DMS153 (cell line): ENCODE measurements at regions not wholly inside any gene's neighbourhood (a gene's known extent, or its start where the extent isn't known, plus 50 kb on each side); places are given as distances from the start of the nearest gene placed in this dataset.
"Not testable (repeated sequence)": the region's sequence is repeated elsewhere in the genome, so short reads cannot be mapped to it uniquely, and the experiment has no call there.

Experiments used
- DNase-seq: peaks from one replicate; lab custom pipeline; 2025; lab: John Stamatoyannopoulos, UW

DNA sequence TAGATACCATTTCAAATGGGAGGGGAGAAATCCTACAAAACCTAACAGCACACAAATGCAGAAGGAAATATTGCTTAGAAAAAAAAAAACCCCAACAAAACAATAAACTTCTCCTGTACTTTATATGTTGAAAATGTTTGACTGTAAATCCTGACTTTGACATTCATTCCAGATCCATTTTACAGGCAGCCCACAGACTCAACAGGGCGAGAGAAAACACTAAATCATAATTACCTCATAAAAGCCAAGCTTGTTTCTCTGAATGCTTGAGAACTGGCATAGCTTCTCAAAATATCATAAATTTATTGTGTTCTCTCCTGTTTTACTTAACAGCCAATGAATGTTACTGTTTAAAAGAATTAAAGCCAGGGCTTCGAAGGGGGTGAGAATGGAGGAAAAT is 273.2 kb downstream of the CD83 start:
- no peak for DNase-seq

DNA sequence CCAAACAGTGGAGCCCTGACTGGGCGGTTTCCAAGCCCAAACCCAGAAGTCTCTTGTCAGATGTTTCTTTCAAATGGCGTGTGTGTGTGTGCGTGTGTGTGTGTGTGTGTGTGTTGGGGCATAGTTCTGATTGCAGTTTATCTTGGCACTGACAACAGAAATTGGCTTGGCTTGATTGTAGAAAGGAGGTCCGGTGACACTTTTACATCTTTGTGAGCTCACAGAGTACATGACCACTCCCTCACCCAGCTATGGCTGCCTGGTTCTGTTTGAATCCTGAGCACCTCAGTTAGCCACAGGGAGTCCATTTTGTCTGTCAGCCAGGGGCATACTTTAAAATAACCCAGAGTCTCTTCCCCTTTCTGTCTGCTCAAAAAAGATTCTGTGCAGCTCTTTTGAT is 276.3 kb downstream of the CD83 start:
- DNase-seq, result no peak

DNA sequence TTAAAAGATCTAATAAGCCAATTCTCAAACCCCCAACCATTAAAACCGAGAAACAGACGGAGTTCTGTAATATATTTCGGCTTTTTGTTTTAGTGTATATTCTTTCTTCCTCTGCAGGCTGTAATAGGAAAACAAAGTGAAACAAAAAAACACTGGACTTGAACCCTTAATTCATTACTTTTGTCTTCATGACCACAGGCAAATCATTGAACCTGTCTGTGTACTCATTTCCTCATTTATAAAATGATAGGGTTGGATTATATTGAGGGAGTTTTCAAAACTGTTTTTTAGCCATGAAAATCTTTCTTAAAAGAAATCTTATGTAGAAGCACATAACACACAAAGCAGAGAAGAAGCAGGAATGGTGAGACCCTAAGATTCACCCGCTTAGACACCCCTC is 278.8 kb downstream of the CD83 start:
- no peak for DNase-seq

DNA sequence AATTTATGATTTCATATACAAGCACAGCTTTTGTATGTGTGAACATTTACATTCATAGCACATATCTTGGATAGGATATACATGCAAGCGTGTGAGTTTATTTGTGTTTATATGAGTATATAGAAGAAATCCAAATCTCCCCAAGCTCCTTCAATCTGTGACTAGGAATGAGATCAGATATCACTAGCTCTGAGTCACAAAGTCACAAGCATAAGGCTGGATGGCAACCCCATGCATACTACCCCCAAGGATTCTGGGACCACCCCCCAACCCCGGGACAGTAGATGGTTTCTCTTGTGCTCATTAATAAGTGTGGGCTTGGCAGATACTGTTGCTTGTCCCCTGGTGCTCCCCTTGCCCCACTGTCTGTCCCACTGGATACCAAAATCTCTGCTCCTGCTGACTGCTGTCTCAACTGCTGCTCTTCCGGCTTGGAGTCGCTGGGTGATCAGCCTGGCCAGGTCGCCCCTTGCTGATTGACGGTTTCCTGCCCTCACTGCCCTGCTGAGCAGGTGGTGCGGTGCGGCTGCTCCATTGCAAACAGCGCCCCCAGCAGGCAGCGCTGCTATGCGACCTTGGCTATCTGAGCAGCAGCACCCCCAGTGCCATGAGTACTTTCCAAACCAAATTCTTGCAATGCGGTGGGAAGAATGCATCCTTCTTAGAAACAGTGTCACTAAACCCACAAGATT is 279.4 kb downstream of the CD83 start:
- no peak for DNase-seq

DNA sequence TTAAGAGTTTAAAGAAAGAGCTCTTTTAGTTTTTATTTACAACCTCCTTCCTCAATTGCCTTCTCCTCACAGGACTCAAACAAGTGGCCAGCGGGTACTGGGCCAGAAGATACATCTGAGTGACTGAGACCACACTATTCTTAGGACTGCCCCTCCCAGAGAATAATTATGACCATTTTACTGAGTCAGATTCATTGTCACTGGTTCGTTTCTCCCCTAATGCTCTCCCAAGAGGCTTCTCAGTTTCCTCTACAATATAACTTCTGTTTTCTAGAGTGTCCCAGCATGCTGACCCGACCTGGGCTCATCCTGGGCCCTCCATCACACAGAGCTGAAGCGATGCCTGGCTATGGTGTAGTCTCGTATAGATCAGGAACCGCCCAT is 279.9 kb downstream of the CD83 start:
- DNase-seq, result no peak

DNA sequence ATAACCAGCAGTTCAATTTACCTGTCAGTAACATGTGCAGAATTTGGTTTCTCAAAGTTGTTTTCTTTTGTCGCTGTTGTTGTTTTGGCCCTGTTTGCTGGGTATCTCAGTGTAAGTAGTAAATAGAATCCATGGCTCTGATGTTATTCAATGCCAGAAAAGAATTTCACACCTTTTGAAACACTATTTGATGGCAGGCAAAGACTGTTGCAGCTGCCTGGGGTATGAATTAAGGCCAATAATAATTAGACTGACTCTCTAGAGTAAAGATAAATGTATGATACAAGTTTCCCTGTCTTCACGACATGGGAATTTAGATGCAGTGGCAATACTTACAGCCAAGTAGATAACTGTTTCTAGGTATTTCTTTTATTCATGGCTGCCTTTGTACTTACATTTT is 281.4 kb downstream of the CD83 start:
- DNase-seq, result no peak

DNA sequence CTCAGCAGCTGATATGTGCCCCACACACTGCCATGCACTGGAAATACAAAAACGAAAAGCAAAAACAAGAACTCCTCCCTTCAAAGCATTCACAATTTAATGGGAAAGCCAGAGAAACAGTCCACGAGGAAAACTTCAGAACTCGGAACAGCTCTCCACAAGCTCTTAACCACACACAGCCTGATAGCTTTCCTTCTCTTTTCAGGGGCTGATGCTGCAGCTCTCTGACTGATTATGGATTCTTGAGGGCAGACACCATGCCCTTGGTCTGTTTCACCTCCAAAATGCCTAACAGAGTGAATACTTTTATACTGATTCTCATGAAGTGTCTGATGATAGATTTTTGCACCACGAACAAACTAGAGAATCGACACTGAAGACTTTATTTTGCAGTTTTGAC is 282.1 kb downstream of the CD83 start:
- no peak for DNase-seq

DNA sequence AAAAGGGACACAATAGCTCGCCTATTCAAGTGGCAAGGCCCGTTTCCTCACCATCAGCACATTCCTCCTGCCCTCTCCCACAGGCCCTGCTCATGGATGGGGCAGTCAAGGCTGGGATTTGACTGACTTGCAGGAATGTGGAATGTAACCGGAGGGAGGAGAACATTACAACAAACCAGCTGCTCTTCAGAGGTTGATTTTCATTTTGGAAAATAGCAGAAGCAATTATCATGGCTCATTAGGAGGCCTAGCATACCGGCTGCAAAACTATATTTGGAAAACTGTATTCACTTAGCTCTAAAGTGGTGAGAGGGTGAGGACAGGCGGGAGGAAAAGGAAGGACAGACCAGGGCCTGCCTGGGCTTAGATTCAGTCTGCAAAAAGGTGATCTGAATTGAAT is 283.7 kb downstream of the CD83 start:
- DNase-seq, result no peak

DNA sequence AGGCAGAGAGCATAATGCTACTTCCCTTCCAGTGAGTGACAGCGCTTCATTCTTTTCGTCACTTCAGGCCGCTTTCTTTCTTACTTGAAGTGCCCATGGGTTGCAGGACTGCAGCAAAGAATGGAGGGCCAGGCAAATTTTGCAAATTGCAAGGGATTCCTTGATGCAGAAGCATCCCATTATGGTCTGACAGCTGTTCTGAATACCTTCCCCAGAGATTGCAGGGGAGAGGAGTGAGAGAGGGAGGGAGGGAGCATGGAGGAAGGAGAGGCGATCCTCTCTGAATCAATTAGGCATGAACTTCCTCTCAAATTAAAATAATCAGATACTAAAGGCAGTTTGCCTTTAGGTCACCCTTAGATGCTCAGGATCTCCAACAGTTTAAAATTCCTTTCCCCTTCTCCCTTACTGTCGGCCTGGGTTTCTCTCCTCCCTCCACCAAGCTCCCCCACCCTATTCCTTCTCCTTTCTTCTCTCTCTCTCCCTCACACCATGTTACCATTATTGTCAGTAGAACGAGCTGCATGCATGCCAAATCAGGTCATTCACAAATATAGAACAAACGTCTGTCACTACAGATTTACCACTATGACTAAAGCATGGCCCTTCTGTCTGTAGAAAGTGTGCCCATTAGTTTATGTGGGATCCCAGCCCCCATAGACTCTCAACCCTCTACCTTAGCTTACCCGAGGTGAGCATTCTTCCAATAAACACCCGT is 289.2 kb downstream of the CD83 start:
- DNase-seq, result peak; percentile 53

DNA sequence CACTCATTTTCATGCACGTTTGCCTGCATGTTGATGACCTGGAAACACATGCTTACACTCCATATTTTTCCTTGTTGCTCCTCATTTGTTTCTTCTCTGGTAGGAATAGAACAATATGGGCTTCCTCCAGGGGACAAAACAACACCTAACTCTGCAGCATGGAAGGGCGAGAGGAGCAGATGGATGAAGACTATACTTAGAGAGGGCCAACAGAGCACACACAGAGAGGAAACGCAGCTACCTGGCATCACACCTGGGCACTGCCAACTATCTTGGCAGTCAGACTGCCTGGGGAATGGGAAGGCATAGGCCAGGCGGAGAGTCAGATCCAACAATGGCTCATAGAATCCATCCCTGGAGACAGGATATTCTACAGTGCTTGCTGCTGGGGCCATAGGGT is 290.9 kb downstream of the CD83 start:
- DNase-seq, result no peak

DNA sequence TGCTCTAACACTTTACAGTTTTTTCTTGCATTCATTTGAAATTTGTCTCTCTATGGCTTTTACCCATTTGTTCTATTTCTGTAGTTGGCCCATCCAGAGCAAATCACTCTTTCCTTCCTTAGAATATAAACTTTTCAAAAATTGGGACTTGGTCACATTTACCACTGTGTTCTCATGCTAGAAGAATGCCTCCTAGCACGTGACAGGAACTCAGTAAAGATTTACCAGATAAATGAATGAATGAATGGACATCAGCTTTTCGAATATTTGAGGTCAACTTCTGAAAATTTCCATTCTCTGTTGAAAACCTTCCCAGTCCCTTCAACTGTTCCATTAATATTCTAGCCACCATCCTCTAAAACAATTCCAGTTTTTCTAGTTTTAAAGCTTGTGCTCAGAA is 294.5 kb downstream of the CD83 start:
- DNase-seq, result no peak

DNA sequence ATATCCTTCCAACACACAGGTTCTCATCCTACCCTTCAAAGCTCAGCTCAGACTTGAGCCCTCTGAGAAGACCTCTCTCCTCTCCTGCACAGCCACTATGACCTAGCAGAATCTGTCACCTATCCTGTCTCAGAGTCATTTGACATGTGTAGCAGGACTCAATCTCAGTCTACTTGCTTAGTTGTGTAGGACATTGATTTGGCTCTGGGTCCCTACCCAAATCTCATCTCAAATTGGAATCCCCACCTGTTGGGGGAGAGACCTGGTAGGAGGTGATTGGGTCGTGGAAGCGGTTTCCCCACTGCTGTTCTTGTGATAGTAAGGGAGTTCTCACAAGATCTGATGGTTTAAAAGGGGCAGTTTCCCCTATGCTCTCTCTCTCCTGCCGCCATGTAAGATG is 297.9 kb downstream of the CD83 start:
- DNase-seq, result no peak

DNA sequence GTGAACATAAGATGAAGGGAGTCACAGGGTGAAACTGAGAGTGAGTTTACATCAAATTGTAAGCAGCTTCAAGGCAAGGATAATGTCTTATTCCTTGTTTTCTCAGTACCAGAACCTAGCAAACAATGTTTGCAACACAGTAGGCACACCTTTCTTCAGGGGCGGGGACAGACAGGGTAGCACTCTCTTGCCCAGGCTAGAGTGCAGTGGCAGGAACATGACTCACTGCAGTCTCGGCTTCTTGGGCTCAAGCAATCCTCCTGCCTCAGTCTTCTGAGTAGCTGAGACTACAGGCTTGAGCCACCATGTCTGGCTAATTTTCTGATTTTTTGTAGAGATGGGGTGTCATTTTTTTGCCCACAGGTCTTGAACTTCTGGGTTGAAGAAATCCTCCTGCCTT is 299.8 kb downstream of the CD83 start:
- no peak for DNase-seq

DNA sequence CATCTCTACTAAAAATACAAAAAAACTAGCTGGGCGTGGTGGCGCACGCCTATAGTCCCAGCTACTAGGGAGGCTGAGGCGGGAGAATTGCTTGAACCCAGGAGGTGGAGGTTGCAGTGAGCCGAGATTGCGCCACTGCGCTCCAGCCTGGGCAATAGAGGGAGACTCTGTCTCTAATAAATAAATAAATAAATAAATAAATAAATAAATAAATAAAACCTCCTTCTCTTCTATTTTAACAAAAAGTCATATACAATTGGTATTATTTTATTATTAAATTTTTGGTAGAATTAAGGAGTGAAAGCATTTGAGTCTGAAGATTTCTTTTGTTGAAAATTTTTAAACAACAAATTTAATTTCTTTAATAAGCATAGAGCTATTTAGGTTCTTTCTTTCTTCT is 301.7 kb downstream of the CD83 start:
- DNase-seq, result not testable (repeated sequence)

DNA sequence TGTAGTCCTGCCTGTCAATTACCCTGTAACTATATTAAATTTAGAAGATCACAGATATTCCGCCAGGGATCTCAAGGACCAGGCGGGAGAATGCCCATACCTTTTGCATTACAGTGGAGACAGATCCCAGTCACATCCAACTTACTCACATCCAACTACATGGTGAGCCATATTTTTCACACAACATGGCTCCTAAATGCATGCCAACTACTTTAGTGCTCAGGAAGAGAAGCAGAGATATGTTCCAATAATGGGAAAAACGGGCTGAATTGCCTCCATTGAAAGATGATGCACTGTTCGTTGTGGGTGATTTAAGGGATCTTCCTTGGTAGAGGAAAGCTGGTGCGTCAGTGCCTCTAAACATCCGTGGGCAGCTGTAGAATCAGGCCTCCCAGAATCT is 304.5 kb downstream of the CD83 start:
- no peak for DNase-seq

DNA sequence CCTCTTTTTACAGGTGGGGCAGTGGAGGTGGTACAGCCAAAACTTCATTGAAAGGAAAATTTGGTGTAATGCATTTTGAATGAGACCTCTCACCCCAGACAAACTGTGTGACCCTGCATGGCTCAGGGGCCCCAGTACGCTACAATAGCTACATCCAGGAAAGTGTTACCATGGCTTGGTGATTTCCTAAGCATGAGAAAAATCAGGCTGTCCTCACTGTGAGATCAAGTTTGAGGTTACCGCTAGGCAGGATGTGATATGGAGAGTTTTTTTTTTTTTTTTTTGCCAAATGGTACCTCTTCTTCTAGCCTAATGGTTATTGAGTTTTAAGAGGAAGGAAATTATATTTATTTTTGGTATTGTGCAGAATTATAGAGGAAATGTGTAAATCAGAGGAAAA is 305.3 kb downstream of the CD83 start:
- DNase-seq, result no peak

DNA sequence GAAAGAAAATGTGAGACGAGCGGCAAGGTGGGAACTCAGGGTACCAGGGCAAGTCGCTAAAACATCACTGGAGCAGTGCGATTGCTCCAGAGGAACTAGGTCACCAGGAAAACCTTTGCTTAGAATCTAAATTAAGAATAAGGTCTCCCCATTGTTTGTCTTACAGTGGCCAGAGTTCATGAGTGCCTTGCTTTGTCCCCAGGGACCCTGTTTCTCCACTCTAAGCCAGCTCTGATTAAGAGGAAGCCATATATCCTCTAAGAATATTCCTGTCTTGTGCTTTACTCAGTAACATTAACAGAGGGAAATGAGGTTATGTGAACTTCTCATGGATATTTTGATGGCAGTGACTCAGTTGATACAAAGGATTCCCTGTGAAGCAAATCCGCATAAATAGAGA is 305.8 kb downstream of the CD83 start:
- DNase-seq, result no peak

DNA sequence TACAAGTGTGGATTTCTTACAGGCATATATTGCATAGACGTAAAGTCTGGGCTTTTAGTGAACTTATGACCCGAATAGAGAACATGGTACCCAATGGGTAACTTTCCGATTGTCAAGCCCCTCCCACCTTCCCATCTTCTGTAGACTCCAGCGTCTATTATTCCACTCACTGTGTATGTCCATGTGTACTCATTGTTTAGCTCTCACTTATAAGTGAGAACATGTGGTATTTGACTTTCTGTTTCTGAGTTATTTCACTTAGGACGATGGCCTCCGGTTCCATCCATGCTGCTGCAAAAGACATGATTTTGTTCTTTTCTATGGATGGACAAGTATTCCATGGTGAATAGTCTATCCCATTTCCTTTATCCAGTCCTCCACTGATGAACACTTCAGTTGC is 306.4 kb downstream of the CD83 start:
- DNase-seq, result no peak

DNA sequence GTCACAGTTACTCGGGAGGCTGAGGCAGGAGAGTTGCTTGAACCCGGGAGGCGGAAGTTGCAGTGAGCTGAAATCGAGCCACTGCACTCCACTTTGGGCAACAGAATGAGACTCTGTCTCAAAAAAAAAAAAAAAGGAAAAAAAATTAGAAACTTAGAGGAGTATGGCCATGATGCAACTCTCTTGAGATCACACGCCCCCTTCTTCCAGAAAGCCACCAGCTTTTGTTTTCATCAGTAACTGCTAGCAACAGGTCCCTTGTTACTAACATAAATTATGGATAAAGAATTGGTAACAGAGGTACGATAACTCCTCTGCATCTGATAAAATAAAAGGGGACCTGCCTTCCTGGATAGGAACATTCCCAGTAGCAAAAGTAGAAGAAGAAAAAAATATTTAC is 308.2 kb downstream of the CD83 start:
- DNase-seq, result no peak

DNA sequence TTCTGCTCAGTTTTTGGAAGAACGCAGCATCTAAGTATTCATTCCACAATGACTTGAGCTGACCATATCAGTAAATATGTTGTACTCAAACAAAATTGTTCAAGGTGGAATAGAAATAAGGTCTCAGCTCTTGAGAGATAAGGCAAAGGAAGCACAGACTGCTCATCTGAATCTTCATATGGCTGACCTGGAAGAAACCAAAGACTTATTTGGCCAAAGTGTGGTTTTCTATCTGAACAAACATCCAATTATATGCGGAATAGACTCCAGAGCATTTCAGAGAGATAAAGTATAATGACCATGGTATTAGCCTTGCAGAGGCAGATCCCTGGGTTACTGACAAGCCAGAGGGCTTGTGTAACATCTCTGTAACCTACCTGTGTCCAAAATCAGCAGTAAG is 308.7 kb downstream of the CD83 start:
- no peak for DNase-seq

DNA sequence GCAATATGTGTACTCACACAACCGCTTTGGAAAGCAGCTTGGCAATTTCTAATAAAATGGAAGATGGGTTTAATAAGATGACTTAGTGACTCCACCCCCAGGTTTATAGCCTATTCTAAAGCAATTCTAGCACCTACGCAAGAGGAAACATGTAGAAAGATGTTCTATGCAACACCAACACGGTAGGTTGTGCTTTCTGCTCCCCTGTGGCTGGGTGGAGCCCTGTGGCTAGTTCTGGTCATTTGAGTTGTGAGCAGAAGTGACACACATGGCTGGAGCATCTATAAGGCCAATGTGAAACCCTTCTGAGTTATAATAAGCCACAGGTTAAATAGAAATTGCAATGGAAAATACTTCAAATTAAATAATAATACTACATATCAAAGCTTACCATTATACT is 310.7 kb downstream of the CD83 start:
- DNase-seq, result no peak

DNA sequence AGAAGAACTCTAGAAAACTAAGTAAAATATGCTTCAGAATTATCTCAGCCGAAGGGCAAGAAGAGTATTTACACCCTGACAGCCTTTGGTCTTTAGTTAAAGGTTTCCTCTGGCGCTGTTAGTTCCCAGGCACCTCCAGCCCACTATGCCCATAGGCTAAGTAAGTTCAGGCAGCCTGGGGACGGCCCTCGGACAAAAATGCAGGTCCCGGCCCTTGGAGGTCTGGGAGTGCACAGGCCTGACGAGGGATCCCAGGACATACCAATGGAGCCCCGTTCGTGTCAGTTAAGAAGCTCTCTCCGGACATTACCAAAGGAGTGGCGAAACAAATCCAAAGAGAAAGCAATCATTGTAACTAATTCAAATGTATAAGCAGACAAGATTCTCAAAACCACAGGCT is 311.8 kb downstream of the CD83 start:
- no peak for DNase-seq

DNA sequence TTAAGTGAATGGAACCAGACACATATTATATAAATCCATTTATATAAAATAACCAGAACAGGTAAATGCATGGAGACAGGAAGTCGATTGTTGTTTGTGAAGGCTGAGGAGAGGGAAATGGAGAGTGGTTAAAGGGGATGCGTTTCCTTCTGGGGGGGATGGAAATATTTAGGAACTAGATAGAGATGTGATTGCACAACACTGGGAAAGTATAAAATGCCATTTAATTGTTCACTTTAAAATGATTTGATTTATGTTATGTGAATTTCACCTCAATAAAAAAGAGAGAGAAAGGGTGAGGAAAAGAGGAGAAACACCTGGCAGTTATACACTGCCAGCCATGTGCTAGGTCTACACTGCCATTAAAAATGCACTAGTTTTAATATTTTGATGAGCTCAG is 312.6 kb downstream of the CD83 start:
- no peak for DNase-seq
